GM12874 (cell line): ENCODE measurements at regions not wholly inside any gene's neighbourhood (a gene's known extent, or its start where the extent isn't known, plus 50 kb on each side); places are given as distances from the start of the nearest gene placed in this dataset.

Experiments used
- TF ChIP-seq, protein P1 (sequence below): IDR thresholded peaks from 2 replicates; pipeline ENCODE4 v1.5.1; 2011; ENCODE audit warnings: low read depth, mild to moderate bottlenecking, control low read depth, low read length, moderate library complexity; ENCODE audit not compliant: insufficient read depth

DNA sequence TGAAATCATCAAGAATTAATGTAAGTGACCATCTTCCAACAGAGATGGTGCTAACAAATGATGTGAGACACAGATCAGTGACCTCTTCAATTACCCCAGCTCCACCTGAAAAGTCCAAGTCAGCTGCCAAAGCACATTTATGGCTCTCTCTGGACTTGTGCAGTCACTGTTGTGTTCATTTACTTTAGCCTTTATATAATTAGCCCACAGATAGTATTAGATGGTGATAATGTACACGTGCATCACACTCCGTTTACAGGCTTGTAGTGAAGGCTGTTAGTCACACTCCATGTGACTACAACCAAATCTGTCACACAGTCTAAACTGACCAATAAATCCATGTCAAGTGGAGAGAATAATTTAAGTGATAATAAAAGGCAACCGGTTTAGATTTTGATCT, 331.5 kb upstream of the IL12A start:
- TF ChIP-seq, protein P1, sequence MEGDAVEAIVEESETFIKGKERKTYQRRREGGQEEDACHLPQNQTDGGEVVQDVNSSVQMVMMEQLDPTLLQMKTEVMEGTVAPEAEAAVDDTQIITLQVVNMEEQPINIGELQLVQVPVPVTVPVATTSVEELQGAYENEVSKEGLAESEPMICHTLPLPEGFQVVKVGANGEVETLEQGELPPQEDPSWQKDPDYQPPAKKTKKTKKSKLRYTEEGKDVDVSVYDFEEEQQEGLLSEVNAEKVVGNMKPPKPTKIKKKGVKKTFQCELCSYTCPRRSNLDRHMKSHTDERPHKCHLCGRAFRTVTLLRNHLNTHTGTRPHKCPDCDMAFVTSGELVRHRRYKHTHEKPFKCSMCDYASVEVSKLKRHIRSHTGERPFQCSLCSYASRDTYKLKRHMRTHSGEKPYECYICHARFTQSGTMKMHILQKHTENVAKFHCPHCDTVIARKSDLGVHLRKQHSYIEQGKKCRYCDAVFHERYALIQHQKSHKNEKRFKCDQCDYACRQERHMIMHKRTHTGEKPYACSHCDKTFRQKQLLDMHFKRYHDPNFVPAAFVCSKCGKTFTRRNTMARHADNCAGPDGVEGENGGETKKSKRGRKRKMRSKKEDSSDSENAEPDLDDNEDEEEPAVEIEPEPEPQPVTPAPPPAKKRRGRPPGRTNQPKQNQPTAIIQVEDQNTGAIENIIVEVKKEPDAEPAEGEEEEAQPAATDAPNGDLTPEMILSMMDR, result no peak

DNA sequence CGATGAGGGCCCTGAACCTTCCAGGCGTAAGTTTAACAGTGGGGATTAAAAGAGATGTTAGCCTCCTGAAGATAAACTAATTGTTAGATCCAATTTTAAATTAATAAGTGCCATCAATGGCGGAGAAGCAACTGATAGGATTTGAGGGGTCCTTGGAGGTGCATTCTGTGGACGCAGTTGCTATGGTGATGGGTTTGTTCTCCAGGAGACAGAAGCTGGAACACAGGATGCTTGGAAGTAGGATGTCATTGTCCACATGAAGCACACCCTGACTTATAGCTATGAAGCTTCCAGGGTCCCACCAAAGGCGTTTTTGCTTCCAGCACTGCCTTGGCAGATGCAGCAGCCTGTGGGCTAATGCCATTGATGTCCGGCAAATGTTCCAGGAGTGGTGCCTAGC, 331.0 kb upstream of the IL12A start:
- TF ChIP-seq, protein P1, result no peak

DNA sequence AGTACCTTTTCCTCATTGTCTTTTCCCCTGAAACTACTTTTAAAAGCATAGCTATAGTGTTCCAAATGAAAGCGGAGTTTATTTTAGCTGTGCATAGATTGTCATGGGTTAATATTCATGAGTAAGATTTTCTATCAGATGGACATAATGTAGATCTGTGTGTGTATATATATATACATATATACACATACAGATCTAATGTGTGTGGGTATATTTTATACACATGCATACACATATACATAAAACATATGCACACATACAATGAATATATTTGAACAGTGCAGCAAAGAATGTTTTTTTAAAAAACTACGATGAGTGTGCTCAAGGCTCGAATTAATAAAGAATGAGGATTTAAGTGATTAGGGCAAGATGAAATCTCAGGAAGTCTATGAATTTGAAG, 328.3 kb upstream of the IL12A start:
- TF ChIP-seq, protein P1, result no peak

DNA sequence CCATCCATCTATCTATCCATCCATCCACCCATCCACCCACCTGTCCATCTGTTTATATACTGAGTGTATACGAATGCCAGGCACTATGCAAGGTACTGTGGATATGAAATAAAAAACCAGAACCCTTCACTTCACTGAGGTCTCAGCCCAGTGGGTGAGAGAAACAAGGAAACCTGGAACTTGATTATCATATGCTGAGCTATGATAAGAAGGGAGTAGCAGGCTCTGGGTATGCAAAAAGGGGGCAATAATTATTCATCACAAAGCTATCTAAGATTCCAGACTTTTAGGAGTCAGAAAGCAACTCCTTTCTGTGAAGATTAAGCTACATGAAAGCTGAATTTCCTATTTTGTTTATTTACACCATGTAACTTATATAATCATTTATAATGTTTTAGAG, 327.7 kb upstream of the IL12A start:
- TF ChIP-seq, protein P1, result no peak

DNA sequence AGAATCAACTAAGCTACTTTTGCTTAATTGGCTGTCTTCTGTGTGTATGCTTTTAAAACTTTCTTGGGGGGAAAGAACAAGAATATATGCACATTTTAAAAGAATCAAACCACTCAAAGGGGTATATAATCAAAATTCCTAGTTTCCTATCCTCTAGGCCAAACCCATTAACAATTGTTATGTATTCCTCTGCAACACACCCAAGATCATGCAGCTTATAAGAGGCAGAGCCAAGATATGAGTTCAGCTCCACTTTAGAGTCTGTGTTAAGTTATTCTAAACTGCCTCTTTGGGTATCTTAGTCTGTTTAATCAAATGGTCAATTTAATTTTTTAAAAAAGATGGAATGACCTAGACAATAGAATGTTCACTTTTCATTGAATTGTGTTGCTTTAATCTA, 326.1 kb upstream of the IL12A start:
- TF ChIP-seq, protein P1, result no peak

DNA sequence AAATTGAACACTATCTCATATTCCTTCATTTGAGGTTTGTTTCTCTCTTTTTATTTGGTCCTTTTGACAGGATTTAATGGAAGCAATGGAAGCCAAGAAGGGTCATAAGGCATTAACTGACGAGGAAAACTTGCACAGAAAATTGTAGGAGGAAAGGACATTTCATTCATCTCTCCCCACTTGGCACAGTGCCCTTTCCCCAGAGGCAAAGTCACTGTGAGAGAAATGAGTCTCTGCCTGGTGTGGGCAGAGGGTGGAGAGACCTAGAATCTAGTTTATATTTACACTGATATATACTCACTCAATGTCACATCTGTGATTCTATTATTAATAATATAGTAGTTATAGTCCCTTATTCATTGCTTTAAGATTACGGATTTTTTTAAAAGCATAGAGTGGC, 324.6 kb upstream of the IL12A start:
- TF ChIP-seq, protein P1, result no peak

DNA sequence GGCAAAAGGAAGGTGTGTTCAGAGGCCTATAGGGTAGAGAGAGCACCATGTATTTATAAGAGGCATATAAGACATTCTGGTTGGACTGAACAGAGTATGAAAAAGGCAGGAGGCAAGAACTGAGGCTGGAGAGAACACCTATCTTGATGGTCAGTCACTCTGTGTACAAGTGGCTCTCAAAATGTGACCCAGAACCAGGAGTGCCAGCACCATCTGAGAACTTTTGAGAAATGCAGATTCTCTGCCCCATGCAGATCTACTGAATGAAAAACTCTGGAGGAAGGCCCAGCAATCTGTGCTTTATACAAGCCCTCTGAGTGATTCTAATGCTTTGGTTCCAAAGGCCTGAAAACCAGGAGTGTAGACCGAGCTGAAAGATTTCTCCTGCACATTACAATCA, 324.0 kb upstream of the IL12A start:
- TF ChIP-seq, protein P1, result no peak

DNA sequence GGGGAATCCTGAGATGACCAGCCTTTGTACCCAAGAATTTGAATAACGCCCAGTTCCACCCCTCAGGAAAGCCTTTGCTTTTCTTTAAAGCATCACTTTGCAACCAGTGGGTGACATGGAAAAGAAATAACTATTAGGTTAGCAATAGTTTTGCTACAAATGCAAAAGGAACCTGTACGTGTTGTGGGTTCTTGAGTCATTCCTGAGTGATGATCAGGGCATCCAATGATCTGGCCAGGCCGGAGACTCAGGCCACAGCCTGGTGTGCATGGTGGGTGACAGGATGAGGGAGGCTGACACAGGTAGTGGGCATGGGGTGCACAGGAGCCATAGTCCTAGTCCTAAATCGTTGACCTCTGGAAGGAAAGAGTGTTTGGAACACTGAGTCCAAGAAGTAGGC, 321.4 kb upstream of the IL12A start:
- TF ChIP-seq, protein P1, result no peak
